Liver (tissue), 8 donors: ENCODE measurements at regions not wholly inside any gene's neighbourhood (a gene's known extent, or its start where the extent isn't known, plus 50 kb on each side); places are given as distances from the start of the nearest gene placed in this dataset.

Experiments
- DNase-seq: peaks from one replicate; pipeline ENCODE4 v3.0.0-alpha.2; 2017; ENCODE audit warnings: low spot score
- H3K27ac ChIP-seq, 2 donors: one replicate each; pipeline ENCODE4 v1.7.0; 2013; ENCODE audit warnings: inconsistent platforms in 2 of 2, low read length in 2 of 2, control low read depth in 1 of 2, low read depth in 1 of 2, mild to moderate bottlenecking in 1 of 2
- H3K27me3 ChIP-seq, 4 donors: one replicate each; pipeline versions ENCODE4 v1.6.1 to v1.7.0; 2013; ENCODE audit warnings: low read length in 3 of 4, inconsistent platforms in 1 of 4, mild to moderate bottlenecking in 1 of 4, moderate library complexity in 1 of 4; ENCODE audit not compliant: control insufficient read depth in 4 of 4, insufficient read depth in 4 of 4
- H3K36me3 ChIP-seq, 4 donors: one replicate each; pipeline versions ENCODE4 v1.6.1 to v1.7.0; 2013; ENCODE audit warnings: low read length in 3 of 4, mild to moderate bottlenecking in 3 of 4, low read depth in 1 of 4, moderate library complexity in 1 of 4; ENCODE audit not compliant: control insufficient read depth in 4 of 4, insufficient read depth in 3 of 4
- H3K4me1 ChIP-seq, 4 donors: one replicate each; pipeline versions ENCODE4 v1.6.1 to v1.7.0; 2013; ENCODE audit warnings: low read length in 3 of 4, mild to moderate bottlenecking in 3 of 4, moderate library complexity in 1 of 4; ENCODE audit not compliant: control insufficient read depth in 4 of 4, insufficient read depth in 4 of 4
- H3K4me3 ChIP-seq, 3 donors: one replicate each; pipeline versions ENCODE4 v1.6.1 to v1.7.0; 2013; ENCODE audit warnings: low read length in 3 of 3, control low read depth in 1 of 3, low read depth in 1 of 3, mild to moderate bottlenecking in 1 of 3
- H3K9ac ChIP-seq, 2 donors: one replicate each; pipeline ENCODE4 v1.7.0; 2013; ENCODE audit warnings: low read length in 2 of 2, mild to moderate bottlenecking in 2 of 2, moderate library complexity in 2 of 2, control low read depth in 1 of 2, low read depth in 1 of 2
- H3K9me3 ChIP-seq, 4 donors: one replicate each; pipeline versions ENCODE4 v1.6.1 to v1.7.0; 2013; ENCODE audit warnings: low read length in 3 of 4; ENCODE audit not compliant: control insufficient read depth in 4 of 4
- ATF3 ChIP-seq: IDR thresholded peaks from 2 replicates; pipeline ENCODE4 v1.6.1; 2016; ENCODE audit warnings: antibody characterized with exemption
- EGR1 ChIP-seq, 2 donors: IDR thresholded peaks; 2 replicates each; pipeline ENCODE4 v1.6.1; 2016 to 2018; ENCODE audit warnings: antibody characterized with exemption in 2 of 2, low read depth in 2 of 2
- FOXA1 ChIP-seq: IDR thresholded peaks from 2 replicates; pipeline ENCODE4 v1.6.1; 2016; ENCODE audit warnings: antibody characterized with exemption
- FOXA2 ChIP-seq: IDR thresholded peaks from 2 replicates; pipeline ENCODE4 v1.6.1; 2016; ENCODE audit warnings: antibody characterized with exemption
- GABPA ChIP-seq, 2 donors: IDR thresholded peaks in 1 of 2; conservative IDR thresholded peaks in 1 of 2; 2 replicates each; pipeline ENCODE4 v1.6.1; 2016; ENCODE audit warnings: antibody characterized with exemption in 2 of 2, mild to moderate bottlenecking in 1 of 2, moderate library complexity in 1 of 2
- HNF4A ChIP-seq, 2 donors: conservative IDR thresholded peaks; 2 replicates each; pipeline ENCODE4 v1.6.1; 2016; ENCODE audit warnings: antibody characterized with exemption in 2 of 2, mild to moderate bottlenecking in 2 of 2
- HNF4G ChIP-seq: IDR thresholded peaks from 2 replicates; pipeline ENCODE4 v1.6.1; 2016; ENCODE audit warnings: antibody characterized with exemption
- JUND ChIP-seq, 2 donors: IDR thresholded peaks; 2 replicates each; pipeline ENCODE4 v1.6.1; 2016; ENCODE audit warnings: antibody characterized with exemption in 2 of 2
- NR2F2 ChIP-seq: IDR thresholded peaks from 2 replicates; pipeline ENCODE4 v1.6.1; 2016; ENCODE audit warnings: antibody characterized with exemption
- RAD21 ChIP-seq, 2 donors: IDR thresholded peaks; 2 replicates each; pipeline ENCODE4 v1.6.1; 2016; ENCODE audit warnings: antibody characterized with exemption in 2 of 2, mild to moderate bottlenecking in 2 of 2
- REST ChIP-seq: IDR thresholded peaks from 2 replicates; pipeline ENCODE4 v1.6.1; 2016; ENCODE audit warnings: antibody characterized with exemption, mild to moderate bottlenecking
- RXRA ChIP-seq, 2 donors: IDR thresholded peaks; 2 replicates each; pipeline ENCODE4 v1.6.1; 2017 to 2018; ENCODE audit warnings: antibody characterized with exemption in 2 of 2, mild to moderate bottlenecking in 1 of 2
- SP1 ChIP-seq: IDR thresholded peaks from 2 replicates; pipeline ENCODE4 v1.6.1; 2018; ENCODE audit warnings: antibody characterized with exemption, mild to moderate bottlenecking
- TAF1 ChIP-seq: conservative IDR thresholded peaks from 2 replicates; pipeline ENCODE4 v1.6.1; 2016; ENCODE audit warnings: antibody characterized with exemption, mild to moderate bottlenecking
- YY1 ChIP-seq: IDR thresholded peaks from 2 replicates; pipeline ENCODE4 v1.6.1; 2016; ENCODE audit warnings: antibody characterized with exemption, mild to moderate bottlenecking
- WGBS: extraction: QIAGEN DNeasy Blood & Tissue Kit; methylation state at CpG from one replicate; pipeline ENCODE4 v1.1.7; 2013; 5-methylcytosine and 5-hydroxymethylcytosine counted together
- TF ChIP-seq, protein P1 (sequence below): IDR thresholded peaks from 2 replicates; pipeline ENCODE4 v1.6.1; 2016; ENCODE audit warnings: antibody characterized with exemption
- TF ChIP-seq, protein P2 (sequence below): IDR thresholded peaks from 2 replicates; pipeline ENCODE4 v1.6.1; 2016; ENCODE audit warnings: antibody characterized with exemption
- TF ChIP-seq, protein P3 (sequence below): fragments of 150-350 bp; IDR thresholded peaks from 2 replicates; pipeline ENCODE4 v1.5.1; 2017; ENCODE audit warnings: improper control_type of control experiment, low read depth, low read length; ENCODE audit not compliant: missing input control
- donor health status: healthy.
- donor health status: healthy.
- donor health status: healthy.
- donor health status: healthy.
- donor health status: healthy.

- H3K4me1 ChIP-seq = no peaks in the 10 kb centered on the region
- H3K27ac ChIP-seq = no peak overlapping the region
- TF ChIP-seq NR2F2 (no peak), ATF3 (no peak), GABPA (IDR thresholded peaks at IDR 0.05 in 1 of 2, conservative IDR thresholded peaks at IDR 0.05 in 1 of 2) (no peak), HNF4A (conservative IDR thresholded peaks at IDR 0.05) (no peak), FOXA2 (no peak), RXRA (IDR thresholded peaks at IDR 0.05) (no peak), TAF1 (no peak), SP1 (no peak), FOXA1 (no peak), HNF4G (no peak), RAD21 (IDR thresholded peaks at IDR 0.05) (no peak), REST (no peak), EGR1 (IDR thresholded peaks at IDR 0.05; ENCODE audit: low read depth in 2 of 2) (no peak), YY1 (no peak), JUND (IDR thresholded peaks at IDR 0.05) (no peak)
- TF ChIP-seq, protein P1, sequence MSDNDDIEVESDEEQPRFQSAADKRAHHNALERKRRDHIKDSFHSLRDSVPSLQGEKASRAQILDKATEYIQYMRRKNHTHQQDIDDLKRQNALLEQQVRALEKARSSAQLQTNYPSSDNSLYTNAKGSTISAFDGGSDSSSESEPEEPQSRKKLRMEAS = no peak
- TF ChIP-seq, protein P2, sequence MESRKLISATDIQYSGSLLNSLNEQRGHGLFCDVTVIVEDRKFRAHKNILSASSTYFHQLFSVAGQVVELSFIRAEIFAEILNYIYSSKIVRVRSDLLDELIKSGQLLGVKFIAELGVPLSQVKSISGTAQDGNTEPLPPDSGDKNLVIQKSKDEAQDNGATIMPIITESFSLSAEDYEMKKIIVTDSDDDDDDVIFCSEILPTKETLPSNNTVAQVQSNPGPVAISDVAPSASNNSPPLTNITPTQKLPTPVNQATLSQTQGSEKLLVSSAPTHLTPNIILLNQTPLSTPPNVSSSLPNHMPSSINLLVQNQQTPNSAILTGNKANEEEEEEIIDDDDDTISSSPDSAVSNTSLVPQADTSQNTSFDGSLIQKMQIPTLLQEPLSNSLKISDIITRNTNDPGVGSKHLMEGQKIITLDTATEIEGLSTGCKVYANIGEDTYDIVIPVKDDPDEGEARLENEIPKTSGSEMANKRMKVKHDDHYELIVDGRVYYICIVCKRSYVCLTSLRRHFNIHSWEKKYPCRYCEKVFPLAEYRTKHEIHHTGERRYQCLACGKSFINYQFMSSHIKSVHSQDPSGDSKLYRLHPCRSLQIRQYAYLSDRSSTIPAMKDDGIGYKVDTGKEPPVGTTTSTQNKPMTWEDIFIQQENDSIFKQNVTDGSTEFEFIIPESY = no peak
- TF ChIP-seq, protein P3, sequence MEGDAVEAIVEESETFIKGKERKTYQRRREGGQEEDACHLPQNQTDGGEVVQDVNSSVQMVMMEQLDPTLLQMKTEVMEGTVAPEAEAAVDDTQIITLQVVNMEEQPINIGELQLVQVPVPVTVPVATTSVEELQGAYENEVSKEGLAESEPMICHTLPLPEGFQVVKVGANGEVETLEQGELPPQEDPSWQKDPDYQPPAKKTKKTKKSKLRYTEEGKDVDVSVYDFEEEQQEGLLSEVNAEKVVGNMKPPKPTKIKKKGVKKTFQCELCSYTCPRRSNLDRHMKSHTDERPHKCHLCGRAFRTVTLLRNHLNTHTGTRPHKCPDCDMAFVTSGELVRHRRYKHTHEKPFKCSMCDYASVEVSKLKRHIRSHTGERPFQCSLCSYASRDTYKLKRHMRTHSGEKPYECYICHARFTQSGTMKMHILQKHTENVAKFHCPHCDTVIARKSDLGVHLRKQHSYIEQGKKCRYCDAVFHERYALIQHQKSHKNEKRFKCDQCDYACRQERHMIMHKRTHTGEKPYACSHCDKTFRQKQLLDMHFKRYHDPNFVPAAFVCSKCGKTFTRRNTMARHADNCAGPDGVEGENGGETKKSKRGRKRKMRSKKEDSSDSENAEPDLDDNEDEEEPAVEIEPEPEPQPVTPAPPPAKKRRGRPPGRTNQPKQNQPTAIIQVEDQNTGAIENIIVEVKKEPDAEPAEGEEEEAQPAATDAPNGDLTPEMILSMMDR = no peak
- H3K9ac ChIP-seq = no peak overlapping the region
- no peaks in the 10 kb centered on the region for H3K36me3 ChIP-seq
- DNase-seq = no peak
- 70% methylated on average over 4 of the region's 4 CpGs for WGBS
- H3K4me3 ChIP-seq = no peak overlapping the region
- peaks cover 0 to 2% (median 0%) of the 10 kb centered on the region in 4 donors for H3K27me3 ChIP-seq
- peaks cover 0 to 2% (median 0%) of the 10 kb centered on the region in 4 donors for H3K9me3 ChIP-seq
Observed at GRCh38 chr5:27276119-27276518, 237.7 kb upstream of the CDH9 start.
